K562 (cell line): ENCODE measurements at regions not wholly inside any gene's neighbourhood (a gene's known extent, or its start where the extent isn't known, plus 50 kb on each side); places are given as distances from the start of the nearest gene placed in this dataset.

ENCODE experiments used
- DPF2 ChIP-seq: fragments of 450-650 bp; IDR thresholded peaks from 2 replicates; pipeline ENCODE4 v1.6.1; 2016
- NCOA1 ChIP-seq: fragments of 450-650 bp; IDR thresholded peaks from 2 replicates; pipeline ENCODE4 v1.6.1; 2016; ENCODE audit warnings: low read depth
- PRPF4 ChIP-seq: fragments of 200-400 bp; formaldehyde crosslinking; IDR thresholded peaks from one replicate; pipeline ENCODE4 v1.6.1; 2017; ENCODE audit warnings: low read length, low read depth, mild to moderate bottlenecking; ENCODE audit not compliant: insufficient read depth, poor library complexity, severe bottlenecking
- PTBP1 ChIP-seq: fragments of 200-400 bp; formaldehyde crosslinking; IDR thresholded peaks from 2 replicates; pipeline ENCODE4 v1.6.1; 2017; ENCODE audit warnings: low read depth, low read length
- TF ChIP-seq, protein P1 (sequence below): fragments of 200-800 bp; sonication (Bioruptor generic); IDR thresholded peaks from 2 replicates; pipeline ENCODE4 v1.6.1; 2016; ENCODE audit warnings: missing genetic modification characterization, missing compliant biosample characterization
- TF ChIP-seq, protein P2 (sequence below): fragments of 450-650 bp; formaldehyde crosslinking; IDR thresholded peaks from 2 replicates; pipeline ENCODE4 v1.4.0; 2020; ENCODE audit warnings: mild to moderate bottlenecking

DNA sequence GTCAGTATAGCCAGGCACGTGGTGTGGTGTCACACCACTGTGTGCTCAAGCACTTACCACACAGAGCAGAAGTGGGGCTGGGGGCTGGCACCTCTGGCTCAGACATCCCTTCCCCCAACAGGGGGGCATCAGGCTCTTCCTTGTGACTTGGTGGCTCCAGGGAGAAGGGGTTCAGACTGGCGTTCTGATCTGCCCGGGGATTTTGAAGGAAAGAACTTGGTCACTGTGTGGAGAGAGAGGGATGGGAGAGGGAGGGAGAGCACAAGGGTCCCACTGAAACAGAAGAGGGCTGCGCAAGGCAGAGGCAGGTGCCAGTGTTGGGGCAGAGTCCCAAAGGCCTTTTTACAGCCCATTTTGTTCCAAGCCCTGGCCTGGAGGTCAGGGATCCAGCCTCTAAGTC is 109.7 kb upstream of the ALDH1B1 start (continued):
- TF ChIP-seq, protein P1, sequence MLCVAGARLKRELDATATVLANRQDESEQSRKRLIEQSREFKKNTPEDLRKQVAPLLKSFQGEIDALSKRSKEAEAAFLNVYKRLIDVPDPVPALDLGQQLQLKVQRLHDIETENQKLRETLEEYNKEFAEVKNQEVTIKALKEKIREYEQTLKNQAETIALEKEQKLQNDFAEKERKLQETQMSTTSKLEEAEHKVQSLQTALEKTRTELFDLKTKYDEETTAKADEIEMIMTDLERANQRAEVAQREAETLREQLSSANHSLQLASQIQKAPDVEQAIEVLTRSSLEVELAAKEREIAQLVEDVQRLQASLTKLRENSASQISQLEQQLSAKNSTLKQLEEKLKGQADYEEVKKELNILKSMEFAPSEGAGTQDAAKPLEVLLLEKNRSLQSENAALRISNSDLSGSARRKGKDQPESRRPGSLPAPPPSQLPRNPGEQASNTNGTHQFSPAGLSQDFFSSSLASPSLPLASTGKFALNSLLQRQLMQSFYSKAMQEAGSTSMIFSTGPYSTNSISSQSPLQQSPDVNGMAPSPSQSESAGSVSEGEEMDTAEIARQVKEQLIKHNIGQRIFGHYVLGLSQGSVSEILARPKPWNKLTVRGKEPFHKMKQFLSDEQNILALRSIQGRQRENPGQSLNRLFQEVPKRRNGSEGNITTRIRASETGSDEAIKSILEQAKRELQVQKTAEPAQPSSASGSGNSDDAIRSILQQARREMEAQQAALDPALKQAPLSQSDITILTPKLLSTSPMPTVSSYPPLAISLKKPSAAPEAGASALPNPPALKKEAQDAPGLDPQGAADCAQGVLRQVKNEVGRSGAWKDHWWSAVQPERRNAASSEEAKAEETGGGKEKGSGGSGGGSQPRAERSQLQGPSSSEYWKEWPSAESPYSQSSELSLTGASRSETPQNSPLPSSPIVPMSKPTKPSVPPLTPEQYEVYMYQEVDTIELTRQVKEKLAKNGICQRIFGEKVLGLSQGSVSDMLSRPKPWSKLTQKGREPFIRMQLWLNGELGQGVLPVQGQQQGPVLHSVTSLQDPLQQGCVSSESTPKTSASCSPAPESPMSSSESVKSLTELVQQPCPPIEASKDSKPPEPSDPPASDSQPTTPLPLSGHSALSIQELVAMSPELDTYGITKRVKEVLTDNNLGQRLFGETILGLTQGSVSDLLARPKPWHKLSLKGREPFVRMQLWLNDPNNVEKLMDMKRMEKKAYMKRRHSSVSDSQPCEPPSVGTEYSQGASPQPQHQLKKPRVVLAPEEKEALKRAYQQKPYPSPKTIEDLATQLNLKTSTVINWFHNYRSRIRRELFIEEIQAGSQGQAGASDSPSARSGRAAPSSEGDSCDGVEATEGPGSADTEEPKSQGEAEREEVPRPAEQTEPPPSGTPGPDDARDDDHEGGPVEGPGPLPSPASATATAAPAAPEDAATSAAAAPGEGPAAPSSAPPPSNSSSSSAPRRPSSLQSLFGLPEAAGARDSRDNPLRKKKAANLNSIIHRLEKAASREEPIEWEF, result no peak
- TF ChIP-seq NCOA1 (no peak), PRPF4 (no peak), DPF2 (no peak), PTBP1 (no peak)
- TF ChIP-seq, protein P2, sequence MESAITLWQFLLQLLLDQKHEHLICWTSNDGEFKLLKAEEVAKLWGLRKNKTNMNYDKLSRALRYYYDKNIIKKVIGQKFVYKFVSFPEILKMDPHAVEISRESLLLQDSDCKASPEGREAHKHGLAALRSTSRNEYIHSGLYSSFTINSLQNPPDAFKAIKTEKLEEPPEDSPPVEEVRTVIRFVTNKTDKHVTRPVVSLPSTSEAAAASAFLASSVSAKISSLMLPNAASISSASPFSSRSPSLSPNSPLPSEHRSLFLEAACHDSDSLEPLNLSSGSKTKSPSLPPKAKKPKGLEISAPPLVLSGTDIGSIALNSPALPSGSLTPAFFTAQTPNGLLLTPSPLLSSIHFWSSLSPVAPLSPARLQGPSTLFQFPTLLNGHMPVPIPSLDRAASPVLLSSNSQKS, result no peak
